NCI-H460 (cell line): ENCODE measurements at regions not wholly inside any gene's neighbourhood (a gene's known extent, or its start where the extent isn't known, plus 50 kb on each side); places are given as distances from the start of the nearest gene placed in this dataset.

Experiments
- DNase-seq: peaks from one replicate; pipeline ENCODE4 v3.0.0-alpha.2; 2016; ENCODE audit warnings: low read depth; ENCODE audit errors: extremely low read depth
- small RNA-seq, 2 experiments: library from RNA; depleted of rRNA; stranded (forward); fragments of <200 nt; gene quantifications; one replicate each; pipeline ENCODE3, GENCODE V24; 2014

GRCh38 chr11:127073621-127074020 lies 73.1 kb upstream of the KIRREL3 start:
- DNase-seq, result no peak

DNA sequence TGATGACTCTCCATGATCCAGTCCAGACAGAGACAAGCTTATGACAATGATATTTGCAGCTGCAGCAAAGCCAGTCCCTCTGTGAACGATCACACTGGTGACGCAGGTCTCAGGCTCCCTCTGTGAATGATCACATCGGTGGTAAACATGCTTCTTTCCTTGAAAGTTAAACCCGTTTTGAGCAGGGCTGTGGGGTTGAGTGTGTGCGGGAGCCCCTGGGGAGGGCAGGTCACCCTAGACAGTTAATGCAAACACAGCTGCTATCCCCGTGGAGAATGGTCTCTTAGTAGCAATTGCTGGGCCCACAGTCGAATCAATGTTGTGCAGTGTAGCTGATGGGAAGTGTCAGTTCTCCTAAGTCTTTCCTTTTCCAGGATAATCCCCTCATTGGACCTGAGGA lies 71.0 kb upstream of the KIRREL3 start:
- no peak for DNase-seq

DNA sequence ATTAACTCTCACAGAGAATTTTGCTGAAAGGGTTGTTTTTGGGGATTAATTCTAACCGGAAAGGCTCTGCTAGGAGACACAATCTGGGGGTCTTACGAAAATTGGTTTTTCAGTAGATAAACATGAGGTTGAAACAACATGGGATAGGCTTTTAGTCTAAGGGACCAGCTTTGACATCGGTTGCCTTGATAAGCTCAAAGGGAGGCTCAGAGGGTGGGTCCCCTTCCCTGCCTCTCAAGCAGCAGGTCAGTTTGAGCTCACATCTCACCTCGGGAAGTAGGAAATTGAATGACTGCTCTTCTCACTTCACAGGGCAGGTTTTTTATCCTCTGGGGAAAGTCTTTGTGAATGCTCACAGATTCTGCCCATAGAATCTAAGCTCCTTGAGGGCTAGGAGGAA lies 70.2 kb upstream of the KIRREL3 start:
- DNase-seq, result no peak

GRCh38 chr11:127066401-127067090 lies 66.0 kb upstream of the KIRREL3 start:
- DNase-seq, result no peak

- no peak for DNase-seq
Observed at GRCh38 chr11:127063241-127063640, 62.7 kb upstream of the KIRREL3 start.

- no peak for DNase-seq
Observed at GRCh38 chr11:127061947-127062346, 61.4 kb upstream of the KIRREL3 start.

DNA sequence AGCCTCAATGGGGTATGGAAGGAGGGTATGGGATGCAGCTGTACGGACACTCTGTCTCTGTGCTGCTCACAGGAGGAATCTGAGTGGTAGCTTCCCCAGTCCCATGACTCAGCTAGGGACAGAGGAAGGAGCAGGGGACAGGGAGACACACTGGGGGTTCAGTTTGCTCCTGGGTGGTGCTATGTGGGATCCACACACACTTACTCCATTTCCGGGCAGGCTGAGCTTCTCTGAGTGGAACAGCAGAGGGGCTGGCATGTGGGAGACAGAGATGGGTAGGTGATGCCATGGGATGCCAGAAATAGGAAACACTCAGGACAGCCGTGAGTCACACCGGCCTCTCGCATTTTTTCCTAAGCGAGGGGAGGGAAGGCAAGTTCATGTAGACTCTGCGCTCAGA lies 59.2 kb upstream of the KIRREL3 start:
- no peak for DNase-seq

DNA sequence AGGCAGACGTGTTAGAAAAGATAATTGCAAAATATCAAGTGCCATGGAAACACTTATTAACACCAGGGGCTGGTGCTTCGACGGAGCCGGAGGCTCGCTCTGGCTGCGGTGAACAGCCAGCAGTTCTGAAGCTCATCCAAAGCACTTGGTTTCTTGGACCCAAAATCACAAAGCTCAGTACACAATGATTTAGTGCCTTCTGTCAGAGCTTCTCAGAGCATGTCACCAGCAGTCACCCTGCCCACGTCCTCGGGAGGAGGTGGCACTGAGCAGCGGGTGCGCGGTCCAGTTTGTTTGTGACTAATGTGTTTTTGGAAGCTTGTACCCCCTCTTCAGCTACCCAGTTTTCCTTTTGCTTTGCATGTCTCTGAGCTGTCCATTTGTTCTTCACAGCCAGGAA lies 58.7 kb upstream of the KIRREL3 start:
- DNase-seq, result no peak

DNA sequence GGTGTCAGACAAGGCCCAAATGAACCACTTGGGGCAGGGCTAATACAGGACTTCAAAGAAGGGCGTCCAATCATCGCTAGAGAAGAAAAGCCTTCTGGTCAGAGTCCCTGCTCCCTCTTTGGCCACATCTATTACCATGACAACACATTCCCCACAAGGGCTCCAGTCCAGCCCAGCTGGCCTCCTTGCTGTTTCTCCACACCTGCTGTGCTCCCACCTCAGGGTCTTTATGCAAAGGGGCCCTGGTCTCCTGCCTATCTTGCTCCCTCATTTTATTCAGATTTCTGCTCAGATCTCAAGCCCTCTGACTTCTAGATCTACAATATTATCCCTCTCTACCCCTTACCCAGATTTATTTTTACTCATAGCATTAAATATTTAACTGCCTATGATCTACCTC lies 58.0 kb upstream of the KIRREL3 start:
- DNase-seq, result no peak

DNA sequence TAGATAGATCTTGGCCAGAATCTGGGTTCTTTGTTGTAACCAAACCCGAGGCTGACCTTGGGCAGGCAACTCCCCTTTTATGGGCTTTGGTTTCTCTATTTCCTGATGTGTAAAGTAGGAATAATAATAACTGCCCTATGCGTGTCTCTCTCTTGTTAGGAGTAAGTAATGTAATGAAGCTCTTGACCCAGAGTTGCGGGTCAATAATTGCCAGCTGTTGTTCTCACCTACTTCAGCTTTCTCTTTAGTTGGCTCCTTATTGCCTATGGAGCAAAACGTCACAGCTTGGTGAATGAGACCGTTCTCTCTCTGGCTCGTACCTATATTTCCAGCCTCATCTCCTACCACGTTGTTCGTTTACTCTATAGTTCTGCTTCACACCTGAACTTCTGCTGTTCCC lies 56.6 kb upstream of the KIRREL3 start:
- DNase-seq, result no peak

GRCh38 chr11:127056338-127056971 lies 55.9 kb upstream of the KIRREL3 start:
- no peak for DNase-seq

- DNase-seq, result no peak
Observed at GRCh38 chr11:127055236-127055635, 54.7 kb upstream of the KIRREL3 start.

DNA sequence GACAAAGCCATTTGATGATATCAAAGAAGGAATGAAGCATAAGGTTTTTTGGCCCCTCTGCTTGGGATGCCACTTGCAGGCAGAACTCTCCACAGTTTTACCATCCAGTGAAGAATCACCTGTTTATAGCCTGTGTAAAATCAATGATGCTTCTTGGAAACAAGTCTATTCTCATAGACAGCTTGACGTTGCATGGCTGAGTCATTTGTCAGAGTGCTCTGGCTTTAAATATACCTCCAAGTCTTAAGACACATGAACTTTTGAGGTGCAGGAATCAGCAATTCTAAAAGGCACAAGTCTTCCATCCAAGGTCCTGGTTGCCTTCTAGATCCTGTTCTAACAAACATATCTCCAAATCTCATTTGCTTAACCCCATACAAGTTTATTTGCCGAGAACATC lies 53.6 kb upstream of the KIRREL3 start:
- no peak for DNase-seq

DNA sequence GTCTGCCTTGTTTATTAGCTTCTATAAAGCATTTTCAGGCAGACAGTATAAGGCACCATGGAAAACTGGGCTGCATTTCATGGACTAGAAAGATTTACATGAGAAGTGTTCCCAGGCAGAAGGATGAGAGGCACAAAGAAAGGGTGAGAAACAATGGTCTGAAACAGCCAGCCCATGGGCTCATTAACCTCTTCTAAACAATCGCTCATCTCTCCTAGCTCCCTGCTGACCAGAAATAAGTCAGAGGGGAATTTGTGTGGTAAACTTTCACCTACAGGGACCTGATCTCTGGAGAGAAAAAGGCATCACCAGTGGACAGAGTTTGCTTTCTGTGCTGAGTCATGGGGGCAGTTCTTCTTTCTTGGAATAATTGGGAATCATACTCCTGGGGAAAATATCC lies 51.8 kb upstream of the KIRREL3 start:
- no peak for DNase-seq

Small RNA genes in the stretch of these regions (small RNA-seq; reads per million reads assigned to genes)
- 0 reads per million in 2 experiments for gene RN7SKP279
